BLaER1 treated with 17β-estradiol and CSF1 and Interleukin-3, amounts not matched to agents 10 nM and 100 nM (cell line): ENCODE measurements at regions not wholly inside any gene's neighbourhood (a gene's known extent, or its start where the extent isn't known, plus 50 kb on each side); places are given as distances from the start of the nearest gene placed in this dataset.
A peak's percentile ranks its signal among the peaks of the same experiment; 100 is the strongest.
"Not testable (repeated sequence)": the region's sequence is repeated elsewhere in the genome, so short reads cannot be mapped to it uniquely, and the experiment has no call there.

Source experiments
- H3K27ac ChIP-seq, 11 experiments: shearing (Covaris generic); formaldehyde crosslinking; 2 replicates each; pipeline ENCODE4 v1.8.1; 2022
- H3K27me3 ChIP-seq, 11 experiments: shearing (Covaris generic); formaldehyde crosslinking; 2 replicates each; pipeline ENCODE4 v1.8.1; 2022
- H3K36me3 ChIP-seq, 11 experiments: shearing (Covaris generic); formaldehyde crosslinking; 2 replicates each; pipeline ENCODE4 v1.8.1; 2022
- H3K4me1 ChIP-seq, 10 experiments: shearing (Covaris generic); formaldehyde crosslinking; 2 replicates each; pipeline ENCODE4 v1.8.1; 2022
- H3K4me2 ChIP-seq, 11 experiments: shearing (Covaris generic); formaldehyde crosslinking; 2 replicates each; pipeline ENCODE4 v1.8.1; 2022
- H3K4me3 ChIP-seq, 10 experiments: shearing (Covaris generic); formaldehyde crosslinking; 2 replicates each; pipeline ENCODE4 v1.8.1; 2022
- H3K9ac ChIP-seq, 11 experiments: shearing (Covaris generic); formaldehyde crosslinking; 2 replicates each; pipeline ENCODE4 v1.8.1; 2022
- H3K9me3 ChIP-seq, 11 experiments: shearing (Covaris generic); formaldehyde crosslinking; replicated peaks in 1 of 11; 2 replicates each; pipeline ENCODE4 v1.8.1; 2022
- H4K20me1 ChIP-seq, 11 experiments: shearing (Covaris generic); formaldehyde crosslinking; 2 replicates each; pipeline ENCODE4 v1.8.1; 2022
- Cebpa-rat ChIP-seq, 11 experiments: shearing (Covaris generic); IDR thresholded peaks; 2 replicates each; pipeline ENCODE4 v1.8.1; 2022

DNA sequence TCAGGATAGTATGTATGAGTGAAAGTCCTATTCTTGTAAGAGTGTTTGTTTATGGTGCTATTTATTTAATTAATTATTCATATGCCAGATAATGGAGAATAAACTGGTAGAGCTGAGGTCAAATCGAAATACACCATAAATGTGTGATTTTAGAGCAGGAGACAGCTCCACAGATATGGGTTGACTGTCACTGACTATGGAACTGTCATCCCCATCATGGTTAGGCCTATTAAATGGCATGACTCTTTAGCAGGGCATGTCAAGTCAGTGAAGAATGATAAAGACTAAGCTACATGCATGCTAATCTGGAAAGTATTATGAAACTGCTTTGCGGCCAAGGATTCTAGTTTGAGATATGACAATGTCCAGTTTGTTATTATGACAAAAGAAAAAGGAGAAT, 658.6 kb downstream of the ISL1 start:
- no peak for TF ChIP-seq Cebpa-rat (IDR thresholded peaks at IDR 0.05)
- no peak overlapping the region for H3K4me2 ChIP-seq

DNA sequence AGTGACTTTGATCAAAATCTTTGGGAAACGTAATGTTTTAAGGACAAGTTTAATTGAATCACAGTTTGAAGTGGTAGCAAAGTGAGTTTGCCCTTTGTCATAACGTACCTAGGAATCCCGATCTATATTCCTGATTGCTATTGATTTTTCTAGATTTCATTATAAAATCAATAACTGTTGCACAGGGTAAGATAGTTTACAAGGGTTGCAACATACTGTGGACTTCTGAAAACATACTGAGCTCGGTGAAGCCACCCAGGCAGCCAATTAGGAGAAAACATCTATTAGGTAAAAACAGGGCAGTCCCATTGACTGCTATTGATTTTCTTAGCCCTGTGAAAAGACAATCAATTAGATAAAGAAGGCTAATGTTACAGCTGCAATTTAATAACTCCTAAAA, 659.9 kb downstream of the ISL1 start:
- TF ChIP-seq Cebpa-rat (IDR thresholded peaks at IDR 0.05): no peak
- H3K4me2 ChIP-seq: no peak overlapping the region
- H3K4me3 ChIP-seq: no peak overlapping the region
- H3K4me1 ChIP-seq: no peaks in the 10 kb centered on the region
- H3K9me3 ChIP-seq: no peaks in the 10 kb centered on the region
- H3K36me3 ChIP-seq: no peaks in the 10 kb centered on the region
- H3K9ac ChIP-seq: no peak overlapping the region
- no peak overlapping the region for H3K27ac ChIP-seq
- no peaks in the 10 kb centered on the region for H3K27me3 ChIP-seq
- no peaks in the 10 kb centered on the region for H4K20me1 ChIP-seq

More for the DNA sequence above, 658.6 kb downstream of the ISL1 start:
- Histone ChIP-seq H3K4me3 (no peak overlapping the region), H3K36me3 (no peaks in the 10 kb centered on the region), H3K27ac (no peak overlapping the region), H3K9me3 (no peaks in the 10 kb centered on the region), H3K27me3 (no peaks in the 10 kb centered on the region), H3K9ac (no peak overlapping the region), H3K4me1 (no peaks in the 10 kb centered on the region), H4K20me1 (no peaks in the 10 kb centered on the region)

DNA sequence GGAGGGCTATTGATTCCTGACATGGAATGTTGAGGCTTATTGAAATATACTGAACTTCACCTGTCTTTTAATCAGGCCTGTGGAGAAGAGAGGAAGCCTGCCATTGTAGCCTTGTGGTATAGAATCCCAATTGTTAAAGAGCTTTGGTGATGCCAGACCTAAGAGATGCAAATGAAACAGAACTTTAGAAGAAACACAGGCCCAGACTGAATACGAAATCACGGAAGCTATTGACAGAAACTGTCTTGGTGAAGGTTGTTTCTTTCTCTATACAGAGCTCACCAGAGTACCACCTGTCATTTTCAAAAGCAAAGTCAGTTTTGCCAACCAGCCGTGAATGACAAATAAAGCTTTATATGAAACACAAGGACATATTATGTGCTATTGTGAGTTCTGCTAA, 660.3 kb downstream of the ISL1 start:
- no peak overlapping the region for H3K4me2 ChIP-seq
- H4K20me1 ChIP-seq: no peaks in the 10 kb centered on the region
- no peaks in the 10 kb centered on the region for H3K4me1 ChIP-seq
- no peaks in the 10 kb centered on the region for H3K9me3 ChIP-seq
- TF ChIP-seq Cebpa-rat (IDR thresholded peaks at IDR 0.05): no peak
- no peaks in the 10 kb centered on the region for H3K36me3 ChIP-seq
- no peak overlapping the region for H3K4me3 ChIP-seq
- no peaks in the 10 kb centered on the region for H3K27me3 ChIP-seq
- no peak overlapping the region for H3K27ac ChIP-seq
- H3K9ac ChIP-seq: no peak overlapping the region

DNA sequence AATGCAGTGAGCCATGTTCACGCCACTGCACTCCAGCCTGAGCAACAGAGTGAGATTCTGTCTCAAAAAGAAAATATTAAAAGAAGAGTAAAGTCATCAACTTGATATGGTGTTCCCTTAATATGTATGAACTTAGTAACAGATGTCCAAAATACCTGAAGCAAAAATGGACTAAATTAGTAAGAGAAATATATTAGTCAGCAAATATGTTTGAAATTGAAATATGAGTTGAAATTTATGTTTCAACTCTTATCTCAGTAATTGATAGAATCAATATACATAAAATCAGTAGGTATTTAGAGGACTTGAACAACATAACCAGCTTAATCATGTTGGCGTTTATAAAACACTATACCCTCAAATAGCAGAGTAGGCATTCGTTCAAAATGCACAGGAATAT, 668.5 kb downstream of the ISL1 start:
- Histone ChIP-seq H4K20me1 (no peaks in the 10 kb centered on the region), H3K4me3 (no peak overlapping the region), H3K27ac (no peak overlapping the region), H3K9me3 (no peaks in the 10 kb centered on the region), H3K36me3 (no peaks in the 10 kb centered on the region), H3K4me2 (no peak overlapping the region), H3K4me1 (no peaks in the 10 kb centered on the region), H3K27me3 (no peaks in the 10 kb centered on the region), H3K9ac (no peak overlapping the region)
- TF ChIP-seq Cebpa-rat (IDR thresholded peaks at IDR 0.05): no peak

DNA sequence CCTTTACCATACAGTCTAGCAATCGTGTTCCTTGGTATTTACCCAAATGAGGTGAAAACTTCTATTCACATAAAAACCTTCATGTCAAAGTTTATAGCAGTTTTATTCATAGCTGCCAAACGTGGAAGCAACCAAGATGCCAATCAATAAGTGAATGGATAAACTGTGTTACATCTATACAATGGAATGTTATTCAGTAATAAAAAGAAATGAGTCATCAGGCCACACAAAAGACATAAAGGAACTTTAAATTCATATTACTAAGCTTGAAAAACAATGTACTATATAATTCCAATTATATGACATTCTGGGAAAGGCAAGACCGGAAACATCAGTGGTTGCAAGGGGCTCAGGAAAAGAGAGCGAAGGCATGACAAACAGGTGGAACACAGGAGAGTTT, 679.9 kb downstream of the ISL1 start:
- H3K9me3 ChIP-seq: peaks cover 0 to 14% (median 0%) of the 10 kb centered on the region in 11 experiments; a peak in 3 of 22 replicates
- TF ChIP-seq Cebpa-rat (IDR thresholded peaks at IDR 0.05): no peak
- H3K4me1 ChIP-seq: no peaks in the 10 kb centered on the region
- H3K4me2 ChIP-seq: no peak overlapping the region
- H3K36me3 ChIP-seq: no peaks in the 10 kb centered on the region
- no peak overlapping the region for H3K9ac ChIP-seq
- no peak overlapping the region for H3K4me3 ChIP-seq
- H3K27me3 ChIP-seq: no peaks in the 10 kb centered on the region
- no peaks in the 10 kb centered on the region for H4K20me1 ChIP-seq
- H3K27ac ChIP-seq: no peak overlapping the region

DNA sequence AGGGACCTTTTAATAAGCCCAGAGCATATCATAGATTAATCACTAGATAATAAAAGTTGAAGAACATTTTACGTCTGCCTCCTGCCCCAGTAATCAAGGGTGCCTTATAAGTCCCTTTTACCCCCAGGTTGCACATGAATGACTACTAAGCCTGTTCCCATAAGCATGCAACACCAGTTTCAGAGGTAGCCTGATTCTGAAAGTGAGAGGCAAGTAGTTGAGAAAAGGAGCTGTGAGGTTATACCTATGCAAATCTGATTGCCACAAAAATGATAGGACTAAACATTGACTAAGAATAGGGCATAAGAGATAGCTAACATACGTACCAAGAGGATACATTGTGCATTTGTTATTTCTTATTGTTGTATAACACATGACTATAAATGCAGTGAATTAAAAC, 681.9 kb downstream of the ISL1 start:
- no peak for TF ChIP-seq Cebpa-rat (IDR thresholded peaks at IDR 0.05)
- Histone ChIP-seq H3K27ac (no peak overlapping the region), H4K20me1 (no peaks in the 10 kb centered on the region), H3K9ac (no peak overlapping the region), H3K4me3 (no peak overlapping the region), H3K4me2 (no peak overlapping the region), H3K36me3 (no peaks in the 10 kb centered on the region), H3K4me1 (no peaks in the 10 kb centered on the region), H3K9me3 (peaks cover 0 to 13% (median 0%) of the 10 kb centered on the region in 11 experiments; a peak in 2 of 22 replicates), H3K27me3 (no peaks in the 10 kb centered on the region)

DNA sequence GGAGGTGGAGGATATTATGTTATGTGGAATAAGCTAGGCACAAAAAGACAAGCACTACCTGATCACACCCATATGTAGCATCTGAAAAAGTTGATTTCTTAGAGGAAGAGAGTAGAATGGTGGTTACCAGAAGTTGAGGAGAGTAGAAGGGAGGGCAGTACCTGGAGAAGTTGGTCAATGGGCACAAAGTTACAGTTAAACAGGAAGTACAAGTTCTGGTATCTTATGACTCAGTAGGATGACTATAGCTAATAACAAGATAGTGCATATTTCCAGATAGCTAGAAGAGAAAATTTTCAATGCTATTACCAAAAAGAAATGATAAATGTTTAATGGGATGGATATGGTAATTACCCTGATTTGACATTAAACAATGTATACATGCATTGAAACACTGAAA, 686.7 kb downstream of the ISL1 start:
- Histone ChIP-seq H3K4me1 (no peaks in the 10 kb centered on the region), H3K27ac (no peak overlapping the region), H3K9ac (no peak overlapping the region), H3K9me3 (peaks cover 0 to 13% (median 0%) of the 10 kb centered on the region in 11 experiments; a peak in 2 of 22 replicates), H3K4me2 (no peak overlapping the region), H4K20me1 (no peaks in the 10 kb centered on the region), H3K36me3 (no peaks in the 10 kb centered on the region), H3K4me3 (no peak overlapping the region), H3K27me3 (no peaks in the 10 kb centered on the region)
- TF ChIP-seq Cebpa-rat (IDR thresholded peaks at IDR 0.05): no peak

DNA sequence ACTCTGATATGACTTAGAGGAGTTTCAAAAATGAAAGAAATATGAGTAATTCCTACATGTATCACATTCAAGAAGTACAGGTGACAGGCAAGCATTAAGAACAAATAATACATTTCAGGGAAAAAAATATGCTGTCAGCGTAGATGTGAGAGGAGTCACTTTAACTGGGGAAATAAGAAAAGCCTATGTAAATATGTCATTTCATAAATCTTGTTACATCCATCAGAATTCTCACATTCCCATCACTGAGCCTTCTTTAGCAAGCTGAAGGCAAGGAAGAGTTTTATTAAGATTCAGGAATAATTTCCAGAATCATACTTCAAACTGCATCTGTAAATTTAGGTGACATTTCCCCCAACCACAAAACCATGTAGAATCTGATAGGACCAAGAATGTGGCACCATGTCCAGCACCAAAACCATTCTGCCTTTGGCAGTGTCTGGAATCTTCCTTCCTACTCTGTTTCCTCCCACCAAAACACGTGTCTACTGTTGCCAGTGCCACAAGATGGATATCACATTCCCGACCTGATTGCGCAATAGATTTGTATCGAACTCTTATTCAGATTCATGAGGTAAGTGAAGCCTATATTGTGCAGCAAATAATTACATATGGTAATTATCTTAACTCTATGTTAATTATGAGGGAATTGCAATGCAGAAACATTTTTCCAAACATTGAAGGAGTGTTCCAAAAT, 690.9 kb downstream of the ISL1 start:
- TF ChIP-seq Cebpa-rat (IDR thresholded peaks at IDR 0.05): peak; percentile 78 to 98 (median 90); a peak in 21 of 22 replicates
- H3K9ac ChIP-seq: no peak overlapping the region
- H3K27ac ChIP-seq: no peak overlapping the region
- H3K36me3 ChIP-seq: no peaks in the 10 kb centered on the region
- no peaks in the 10 kb centered on the region for H3K4me1 ChIP-seq
- no peak overlapping the region for H3K4me3 ChIP-seq
- H4K20me1 ChIP-seq: no peaks in the 10 kb centered on the region
- H3K27me3 ChIP-seq: no peaks in the 10 kb centered on the region
- H3K9me3 ChIP-seq: no peaks in the 10 kb centered on the region
- no peak overlapping the region for H3K4me2 ChIP-seq

DNA sequence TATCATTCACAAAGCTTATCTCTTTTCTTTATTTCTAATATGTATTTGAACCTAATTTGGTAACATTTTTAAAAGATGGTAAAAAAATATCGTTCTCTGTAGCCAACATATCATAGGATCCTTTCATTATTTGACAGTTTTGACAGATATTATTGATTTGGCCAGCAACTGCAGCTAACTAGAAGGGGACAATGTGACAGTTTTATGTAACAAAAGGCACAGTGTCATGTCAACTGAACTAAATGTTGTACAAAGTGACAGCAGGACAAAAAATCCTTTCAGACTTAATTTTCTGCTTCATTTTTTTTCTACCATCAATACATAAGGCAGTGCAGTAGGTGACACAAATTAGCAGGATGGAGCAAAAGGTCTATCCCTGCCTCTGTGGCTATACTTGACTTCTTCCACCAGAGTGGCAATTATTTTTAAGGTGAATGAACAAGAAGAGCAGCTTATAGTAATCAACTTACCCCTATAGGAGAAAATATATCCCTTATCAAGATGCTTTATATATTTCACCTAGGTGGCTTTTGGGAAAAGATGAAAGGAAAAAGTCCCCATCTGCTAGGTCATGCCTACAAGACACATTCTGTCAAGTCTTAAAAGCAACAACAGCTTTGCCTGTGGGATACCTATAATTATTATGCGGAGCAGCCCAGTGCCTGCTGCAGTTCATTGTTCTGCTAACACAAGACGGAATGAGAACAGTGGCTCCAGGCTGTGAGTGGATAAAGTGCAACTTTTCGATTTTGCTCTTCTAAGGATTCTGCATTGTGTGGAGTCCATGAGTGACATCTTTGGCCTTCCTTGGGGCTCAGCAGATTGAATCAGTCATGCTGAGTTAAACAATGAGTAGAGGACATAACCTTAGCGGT, 694.9 kb downstream of the ISL1 start:
- H4K20me1 ChIP-seq: no peaks in the 10 kb centered on the region
- TF ChIP-seq Cebpa-rat (IDR thresholded peaks at IDR 0.05): no peak

DNA sequence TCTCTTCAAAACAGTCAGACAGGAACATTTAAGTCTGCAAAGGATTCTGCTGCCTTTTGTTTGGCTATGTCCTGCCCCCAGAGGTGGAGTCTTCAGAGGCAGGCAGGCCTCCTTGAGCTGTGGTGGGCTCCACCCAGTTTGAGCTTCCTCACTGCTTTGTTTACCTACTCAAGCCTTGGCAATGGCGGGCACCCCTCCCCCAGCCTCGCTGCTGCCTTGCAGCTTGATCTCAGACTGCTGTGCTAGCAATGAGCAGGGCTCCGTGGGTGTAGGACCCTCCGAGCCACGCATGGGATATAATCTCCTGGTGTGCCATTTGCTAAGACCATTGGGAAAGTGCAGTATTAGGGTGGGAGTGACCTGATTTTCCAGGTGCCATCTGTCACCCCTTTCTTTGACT, 685.4 kb upstream of the ITGA1 start:
- not testable (repeated sequence) for H3K4me2 ChIP-seq, H3K9me3 ChIP-seq, H3K9ac ChIP-seq, H4K20me1 ChIP-seq, H3K4me1 ChIP-seq, H3K4me3 ChIP-seq, H3K27me3 ChIP-seq, H3K27ac ChIP-seq, H3K36me3 ChIP-seq

More for the DNA sequence above, 694.9 kb downstream of the ISL1 start:
- H3K4me2 ChIP-seq: no peak overlapping the region
- H3K36me3 ChIP-seq: no peaks in the 10 kb centered on the region
- H3K9me3 ChIP-seq: peaks cover 0 to 4% (median 0%) of the 10 kb centered on the region in 11 experiments; a peak in 1 of 22 replicates
- no peak overlapping the region for H3K4me3 ChIP-seq
- no peak overlapping the region for H3K27ac ChIP-seq
- no peaks in the 10 kb centered on the region for H3K4me1 ChIP-seq
- H3K9ac ChIP-seq: no peak overlapping the region
- no peaks in the 10 kb centered on the region for H3K27me3 ChIP-seq
